ENCODE measurements at regions not wholly inside any gene's neighbourhood (a gene's known extent, or its start where the extent isn't known, plus 50 kb on each side); places are given as distances from the start of the nearest gene placed in this dataset.
"Not testable (repeated sequence)": the region's sequence is repeated elsewhere in the genome, so short reads cannot be mapped to it uniquely, and the experiment has no call there.

GRCh38 chr6:78646542-78647415 lies 220.6 kb upstream of the IRAK1BP1 start:
- 71% methylated on average over 20 of the region's 20 CpGs for WGBS
- H3K4me3 ChIP-seq (ENCODE audit: low read length): peak overlapping the region; percentile 41

DNA sequence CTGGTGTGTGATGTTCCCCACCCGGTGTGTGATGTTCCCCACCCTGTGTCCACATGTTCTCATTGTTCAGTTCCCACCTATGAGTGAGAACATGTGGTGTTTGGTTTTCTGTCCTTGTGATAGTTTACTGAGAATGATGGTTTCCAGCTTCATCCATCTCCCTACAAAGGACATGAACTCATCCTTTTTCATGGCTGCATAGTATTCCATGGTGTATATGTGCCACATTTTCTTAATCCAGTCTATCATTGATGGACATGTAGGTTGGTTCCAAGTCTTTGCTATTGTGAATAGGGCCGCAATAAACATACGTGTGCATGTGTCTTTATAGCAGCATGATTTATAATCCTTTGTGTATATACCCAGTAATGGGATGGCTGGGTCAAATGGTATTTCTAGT lies 201.5 kb upstream of the IRAK1BP1 start:
- peaks cover 14% of the 10 kb centered on the region for H3K4me1 ChIP-seq (ENCODE audit: insufficient read depth, low read length)
- H3K9ac ChIP-seq (ENCODE audit: low read depth, low read length); H3K27ac ChIP-seq (ENCODE audit: low read depth, low read length); H3K27me3 ChIP-seq (ENCODE audit: insufficient read depth, low read length); H3K4me3 ChIP-seq (ENCODE audit: low read length); H3K36me3 ChIP-seq (ENCODE audit: insufficient read depth, low read length); H3K9me3 ChIP-seq (ENCODE audit: insufficient read depth, low read depth, low read length): not testable (repeated sequence)
- 100% methylated on average over 2 of the region's 3 CpGs for WGBS

More at GRCh38 chr6:78646542-78647415, 220.6 kb upstream of the IRAK1BP1 start:
- not testable (repeated sequence) for H3K9ac ChIP-seq (ENCODE audit: low read depth, low read length); H3K36me3 ChIP-seq (ENCODE audit: insufficient read depth, low read length); H3K27ac ChIP-seq (ENCODE audit: low read depth, low read length); H3K4me1 ChIP-seq (ENCODE audit: insufficient read depth, low read length); H3K27me3 ChIP-seq (ENCODE audit: insufficient read depth, low read length); H3K9me3 ChIP-seq (ENCODE audit: insufficient read depth, low read depth, low read length)

- H3K9ac ChIP-seq (ENCODE audit: low read depth, low read length): no peak overlapping the region
- no peaks in the 10 kb centered on the region for H3K36me3 ChIP-seq (ENCODE audit: insufficient read depth, low read length)
- H3K27ac ChIP-seq (ENCODE audit: low read depth, low read length): no peak overlapping the region
- no peak overlapping the region for H3K4me3 ChIP-seq (ENCODE audit: low read length)
- H3K9me3 ChIP-seq (ENCODE audit: insufficient read depth, low read depth, low read length): no peaks in the 10 kb centered on the region
- WGBS: 100% methylated on average over 1 of the region's 1 CpG
- H3K4me1 ChIP-seq (ENCODE audit: insufficient read depth, low read length): peaks cover 14% of the 10 kb centered on the region
- no peaks in the 10 kb centered on the region for H3K27me3 ChIP-seq (ENCODE audit: insufficient read depth, low read length)
Measured at GRCh38 chr6:78666764-78667163, 200.6 kb upstream of the IRAK1BP1 start.

DNA sequence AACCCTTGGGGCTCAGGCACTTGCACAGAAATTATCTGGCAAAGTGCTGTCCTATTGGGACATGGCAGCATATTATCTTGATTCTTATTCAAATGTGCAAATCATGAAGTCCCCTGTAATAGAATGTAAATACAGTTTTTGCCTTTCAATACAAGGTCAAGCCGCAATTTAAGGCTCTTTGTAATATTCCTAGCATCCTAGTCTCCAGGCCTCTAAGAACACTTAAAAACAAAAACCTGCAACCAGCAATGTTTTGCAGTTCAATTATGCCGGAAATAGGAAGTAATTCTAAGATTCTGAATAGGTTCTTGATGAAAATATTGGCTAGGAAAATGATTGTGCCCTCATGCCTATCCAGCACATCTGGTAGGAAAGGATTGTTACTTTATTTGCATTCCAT lies 197.2 kb upstream of the IRAK1BP1 start:
- Histone ChIP-seq H3K27ac (ENCODE audit: low read depth, low read length) (0 out of 2 replicates have a peak overlapping the region, but pooled peaks have one; percentile 13), H3K9me3 (ENCODE audit: insufficient read depth, low read depth, low read length) (no peaks in the 10 kb centered on the region), H3K4me3 (ENCODE audit: low read length) (no peak overlapping the region), H3K36me3 (ENCODE audit: insufficient read depth, low read length) (no peaks in the 10 kb centered on the region), H3K27me3 (ENCODE audit: insufficient read depth, low read length) (no peaks in the 10 kb centered on the region), H3K4me1 (ENCODE audit: insufficient read depth, low read length) (peaks cover 14% of the 10 kb centered on the region), H3K9ac (ENCODE audit: low read depth, low read length) (no peak overlapping the region)
- WGBS: 91% methylated on average over 2 of the region's 2 CpGs

DNA sequence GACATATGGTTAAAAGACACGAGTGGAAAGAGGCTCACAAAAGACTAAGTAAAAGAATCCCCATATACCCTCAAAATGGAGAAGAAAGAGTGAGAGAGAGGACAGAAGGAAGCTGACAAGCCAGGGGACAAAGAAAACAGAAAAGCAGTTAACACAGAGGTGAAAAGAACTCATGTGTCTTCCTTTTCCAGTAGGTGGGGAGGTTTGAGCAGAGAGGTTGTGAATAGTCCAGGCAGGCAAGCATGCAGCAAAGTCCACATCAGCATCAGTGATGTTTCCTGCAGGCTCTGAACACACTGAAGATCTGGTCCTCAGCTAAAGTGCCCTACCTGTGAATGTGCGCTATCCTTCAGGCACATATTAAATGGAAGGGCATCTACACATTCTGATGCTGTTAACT lies 196.5 kb upstream of the IRAK1BP1 start:
- H3K9ac ChIP-seq (ENCODE audit: low read depth, low read length): no peak overlapping the region
- no peaks in the 10 kb centered on the region for H3K36me3 ChIP-seq (ENCODE audit: insufficient read depth, low read length)
- 100% methylated on average over 1 of the region's 2 CpGs for WGBS
- H3K27ac ChIP-seq (ENCODE audit: low read depth, low read length): no peak overlapping the region
- peaks cover 14% of the 10 kb centered on the region for H3K4me1 ChIP-seq (ENCODE audit: insufficient read depth, low read length)
- H3K4me3 ChIP-seq (ENCODE audit: low read length): no peak overlapping the region
- no peaks in the 10 kb centered on the region for H3K27me3 ChIP-seq (ENCODE audit: insufficient read depth, low read length)
- peaks cover 4% of the 10 kb centered on the region for H3K9me3 ChIP-seq (ENCODE audit: insufficient read depth, low read depth, low read length)

GRCh38 chr6:78676069-78677007 lies 191.0 kb upstream of the IRAK1BP1 start:
- not testable (repeated sequence) for H3K27me3 ChIP-seq (ENCODE audit: insufficient read depth, low read length); H3K27ac ChIP-seq (ENCODE audit: low read depth, low read length); H3K9ac ChIP-seq (ENCODE audit: low read depth, low read length); H3K4me1 ChIP-seq (ENCODE audit: insufficient read depth, low read length); H3K4me3 ChIP-seq (ENCODE audit: low read length); H3K36me3 ChIP-seq (ENCODE audit: insufficient read depth, low read length); H3K9me3 ChIP-seq (ENCODE audit: insufficient read depth, low read depth, low read length)
- 94% methylated on average over 15 of the region's 15 CpGs for WGBS

DNA sequence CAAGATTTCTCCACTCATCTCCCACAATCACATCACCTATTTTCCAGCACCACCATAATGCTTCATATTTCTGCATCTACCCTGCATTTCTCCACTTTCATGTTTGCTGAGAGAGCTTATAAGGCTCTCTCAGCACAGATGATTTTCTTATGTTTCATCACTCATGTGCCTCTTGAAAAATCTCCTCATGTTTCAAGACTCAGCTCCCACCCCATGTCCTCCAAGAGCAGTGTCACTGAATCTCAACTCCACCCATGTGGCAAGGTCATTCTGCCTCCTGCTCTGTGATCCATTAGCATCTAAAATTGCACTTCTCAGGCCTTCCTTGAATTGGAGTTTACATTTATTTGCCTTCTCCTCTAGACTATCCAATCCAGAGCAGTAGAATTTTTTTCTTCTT lies 178.7 kb upstream of the IRAK1BP1 start:
- Histone ChIP-seq H3K27me3 (ENCODE audit: insufficient read depth, low read length) (no peaks in the 10 kb centered on the region), H3K4me3 (ENCODE audit: low read length) (no peak overlapping the region), H3K36me3 (ENCODE audit: insufficient read depth, low read length) (no peaks in the 10 kb centered on the region), H3K4me1 (ENCODE audit: insufficient read depth, low read length) (no peaks in the 10 kb centered on the region), H3K27ac (ENCODE audit: low read depth, low read length) (no peak overlapping the region), H3K9me3 (ENCODE audit: insufficient read depth, low read depth, low read length) (no peaks in the 10 kb centered on the region), H3K9ac (ENCODE audit: low read depth, low read length) (no peak overlapping the region)

DNA sequence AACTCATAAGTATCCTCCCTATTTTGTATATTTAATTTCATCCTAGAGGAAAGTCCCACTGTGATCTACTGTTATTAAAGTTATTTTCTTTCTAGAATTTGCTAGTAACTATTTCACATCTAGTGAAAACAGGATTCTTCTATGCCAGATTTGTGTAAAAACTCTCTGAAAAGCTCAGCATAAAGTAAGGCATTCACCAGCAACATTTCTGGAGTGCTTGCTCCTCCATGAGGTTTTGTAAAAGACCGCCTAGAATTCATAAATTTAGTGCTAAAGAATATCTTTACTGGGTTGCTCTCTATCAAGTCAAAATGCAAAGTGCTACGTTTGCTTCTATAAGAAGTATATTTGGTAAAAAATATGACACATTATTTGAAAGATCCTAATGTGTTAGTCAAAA lies 173.5 kb upstream of the IRAK1BP1 start:
- no peaks in the 10 kb centered on the region for H3K36me3 ChIP-seq (ENCODE audit: insufficient read depth, low read length)
- no peaks in the 10 kb centered on the region for H3K27me3 ChIP-seq (ENCODE audit: insufficient read depth, low read length)
- H3K9me3 ChIP-seq (ENCODE audit: insufficient read depth, low read depth, low read length): peaks cover 5% of the 10 kb centered on the region; the same call in 1 of the 2 replicates
- H3K27ac ChIP-seq (ENCODE audit: low read depth, low read length): no peak overlapping the region
- no peak overlapping the region for H3K9ac ChIP-seq (ENCODE audit: low read depth, low read length)
- H3K4me3 ChIP-seq (ENCODE audit: low read length): no peak overlapping the region
- no peaks in the 10 kb centered on the region for H3K4me1 ChIP-seq (ENCODE audit: insufficient read depth, low read length)
- WGBS: 96% methylated on average over 2 of the region's 2 CpGs

DNA sequence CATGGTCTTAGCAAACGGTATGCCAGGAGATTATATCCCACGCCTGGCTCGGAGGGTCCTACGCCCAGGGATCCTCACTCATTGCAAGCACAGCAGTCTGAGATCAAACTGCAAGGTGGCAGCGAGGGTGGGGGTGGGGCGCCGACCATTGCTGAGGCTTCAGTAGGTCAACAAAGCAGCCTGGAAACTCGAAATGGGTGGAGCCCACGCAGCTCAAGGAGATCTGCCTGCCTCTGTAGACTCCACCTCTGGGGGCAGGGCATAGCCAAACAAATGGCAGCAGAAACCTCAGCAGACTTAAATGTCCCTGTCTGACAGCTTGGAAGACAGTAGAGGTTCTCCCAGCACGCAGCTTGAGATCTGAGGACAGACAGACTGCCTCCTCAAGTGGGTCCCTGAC lies 172.7 kb upstream of the IRAK1BP1 start:
- not testable (repeated sequence) for H3K4me1 ChIP-seq (ENCODE audit: insufficient read depth, low read length); H3K9ac ChIP-seq (ENCODE audit: low read depth, low read length); H3K9me3 ChIP-seq (ENCODE audit: insufficient read depth, low read depth, low read length); H3K36me3 ChIP-seq (ENCODE audit: insufficient read depth, low read length); H3K27ac ChIP-seq (ENCODE audit: low read depth, low read length); H3K27me3 ChIP-seq (ENCODE audit: insufficient read depth, low read length); H3K4me3 ChIP-seq (ENCODE audit: low read length)
- WGBS: 86% methylated on average over 10 of the region's 10 CpGs

GRCh38 chr6:78700991-78701390 lies 166.4 kb upstream of the IRAK1BP1 start:
- no CpG with 5 or more reads among the region's 1 CpG for WGBS
- Histone ChIP-seq H3K9me3 (ENCODE audit: insufficient read depth, low read depth, low read length) (no peaks in the 10 kb centered on the region), H3K27me3 (ENCODE audit: insufficient read depth, low read length) (no peaks in the 10 kb centered on the region), H3K4me3 (ENCODE audit: low read length) (no peak overlapping the region), H3K4me1 (ENCODE audit: insufficient read depth, low read length) (no peaks in the 10 kb centered on the region), H3K27ac (ENCODE audit: low read depth, low read length) (no peak overlapping the region), H3K9ac (ENCODE audit: low read depth, low read length) (no peak overlapping the region), H3K36me3 (ENCODE audit: insufficient read depth, low read length) (no peaks in the 10 kb centered on the region)

DNA sequence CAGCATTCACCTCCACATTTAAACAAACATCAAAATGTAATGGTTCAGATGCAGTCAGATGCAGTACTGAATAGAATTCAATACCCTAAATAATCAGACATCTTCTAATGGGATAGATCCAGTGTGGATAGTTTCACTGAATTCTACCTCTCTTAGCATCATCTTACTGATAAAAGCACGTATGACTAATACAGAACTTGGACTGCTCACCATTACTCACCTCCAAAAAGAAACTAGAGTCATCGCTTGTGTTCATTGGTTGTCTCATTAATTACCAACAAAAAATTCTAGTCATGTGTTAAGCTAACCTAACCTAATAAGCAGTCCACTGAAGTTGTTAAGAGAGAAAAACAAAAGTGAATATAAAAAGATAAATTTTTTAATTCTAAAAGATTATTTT lies 165.9 kb upstream of the IRAK1BP1 start:
- H3K27ac ChIP-seq (ENCODE audit: low read depth, low read length): no peak overlapping the region
- H3K9me3 ChIP-seq (ENCODE audit: insufficient read depth, low read depth, low read length): no peaks in the 10 kb centered on the region
- H3K4me3 ChIP-seq (ENCODE audit: low read length): no peak overlapping the region
- whole genome bisulfite sequencing: 89% methylated on average over 2 of the region's 2 CpGs
- no peaks in the 10 kb centered on the region for H3K4me1 ChIP-seq (ENCODE audit: insufficient read depth, low read length)
- no peaks in the 10 kb centered on the region for H3K27me3 ChIP-seq (ENCODE audit: insufficient read depth, low read length)
- no peak overlapping the region for H3K9ac ChIP-seq (ENCODE audit: low read depth, low read length)
- no peaks in the 10 kb centered on the region for H3K36me3 ChIP-seq (ENCODE audit: insufficient read depth, low read length)

Data from HUES64 (cell line).